ENCODE measurements at regions not wholly inside any gene's neighbourhood (a gene's known extent, or its start where the extent isn't known, plus 50 kb on each side); places are given as distances from the start of the nearest gene placed in this dataset.

DNA sequence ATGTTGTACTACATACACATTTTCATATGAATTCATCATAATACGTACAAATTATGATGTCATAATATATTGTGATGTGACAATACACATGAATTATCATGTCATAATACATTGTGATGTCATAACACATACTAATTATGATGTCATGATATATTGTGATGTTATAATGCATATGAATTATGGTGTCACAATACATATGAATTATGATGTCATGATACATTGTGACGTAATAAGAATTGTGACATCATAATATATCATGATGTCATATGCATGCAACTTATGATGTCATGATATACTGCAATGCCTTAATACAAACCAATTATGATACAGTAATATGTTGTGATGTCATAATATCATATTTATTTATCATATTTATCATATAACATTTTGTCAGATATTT lies 2074.3 kb downstream of the TP53TG3F start:
- DNase-seq (ENCODE audit: low spot score) = no peak
- Mint-ChIP-seq H3K9me3 (ENCODE audit: low read depth) (peaks cover 37% of the 10 kb centered on the region), H3K27ac (ENCODE audit: unreplicated experiment) (no peak overlapping the region), H3K36me3 (ENCODE audit: low read depth) (no peaks in the 10 kb centered on the region), H3K27me3 (ENCODE audit: low read depth) (no peaks in the 10 kb centered on the region), H3K4me1 (ENCODE audit: low read depth) (no peaks in the 10 kb centered on the region), H3K4me3 (ENCODE audit: unreplicated experiment) (no peak overlapping the region)
- TF ChIP-seq, protein P1, sequence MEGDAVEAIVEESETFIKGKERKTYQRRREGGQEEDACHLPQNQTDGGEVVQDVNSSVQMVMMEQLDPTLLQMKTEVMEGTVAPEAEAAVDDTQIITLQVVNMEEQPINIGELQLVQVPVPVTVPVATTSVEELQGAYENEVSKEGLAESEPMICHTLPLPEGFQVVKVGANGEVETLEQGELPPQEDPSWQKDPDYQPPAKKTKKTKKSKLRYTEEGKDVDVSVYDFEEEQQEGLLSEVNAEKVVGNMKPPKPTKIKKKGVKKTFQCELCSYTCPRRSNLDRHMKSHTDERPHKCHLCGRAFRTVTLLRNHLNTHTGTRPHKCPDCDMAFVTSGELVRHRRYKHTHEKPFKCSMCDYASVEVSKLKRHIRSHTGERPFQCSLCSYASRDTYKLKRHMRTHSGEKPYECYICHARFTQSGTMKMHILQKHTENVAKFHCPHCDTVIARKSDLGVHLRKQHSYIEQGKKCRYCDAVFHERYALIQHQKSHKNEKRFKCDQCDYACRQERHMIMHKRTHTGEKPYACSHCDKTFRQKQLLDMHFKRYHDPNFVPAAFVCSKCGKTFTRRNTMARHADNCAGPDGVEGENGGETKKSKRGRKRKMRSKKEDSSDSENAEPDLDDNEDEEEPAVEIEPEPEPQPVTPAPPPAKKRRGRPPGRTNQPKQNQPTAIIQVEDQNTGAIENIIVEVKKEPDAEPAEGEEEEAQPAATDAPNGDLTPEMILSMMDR (IDR thresholded peaks at IDR 0.05) = no peak

DNA sequence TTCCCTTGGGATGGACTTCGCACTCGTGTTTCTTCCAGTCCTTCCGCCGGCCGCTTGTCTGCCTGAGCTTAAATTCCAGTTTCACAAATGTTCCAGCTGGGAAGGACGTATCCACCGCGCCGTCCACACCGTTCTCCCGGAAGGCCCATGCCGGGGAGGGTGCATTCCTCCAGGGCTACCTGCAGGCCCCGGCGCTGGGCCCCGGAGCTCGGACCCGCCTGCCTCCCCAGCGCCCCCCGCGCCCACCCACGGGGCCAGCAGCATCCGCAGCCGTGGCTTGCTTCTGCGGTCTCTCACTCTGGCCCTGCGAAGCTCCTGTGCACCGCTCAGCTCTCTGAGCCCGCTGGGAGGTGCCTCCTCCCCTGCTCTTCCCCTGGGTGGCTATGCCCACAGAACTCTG lies 2084.1 kb downstream of the TP53TG3F start:
- TF ChIP-seq, protein P1 (IDR thresholded peaks at IDR 0.05) = no peak
- DNase-seq (ENCODE audit: low spot score) = no peak
- H3K4me1 Mint-ChIP-seq (ENCODE audit: low read depth) = no peaks in the 10 kb centered on the region
- no peak overlapping the region for H3K27ac Mint-ChIP-seq (ENCODE audit: unreplicated experiment)
- H3K36me3 Mint-ChIP-seq (ENCODE audit: low read depth) = no peaks in the 10 kb centered on the region
- no peaks in the 10 kb centered on the region for H3K27me3 Mint-ChIP-seq (ENCODE audit: low read depth)
- H3K9me3 Mint-ChIP-seq (ENCODE audit: low read depth) = peaks cover 38% of the 10 kb centered on the region
- H3K4me3 Mint-ChIP-seq (ENCODE audit: unreplicated experiment) = no peak overlapping the region

DNA sequence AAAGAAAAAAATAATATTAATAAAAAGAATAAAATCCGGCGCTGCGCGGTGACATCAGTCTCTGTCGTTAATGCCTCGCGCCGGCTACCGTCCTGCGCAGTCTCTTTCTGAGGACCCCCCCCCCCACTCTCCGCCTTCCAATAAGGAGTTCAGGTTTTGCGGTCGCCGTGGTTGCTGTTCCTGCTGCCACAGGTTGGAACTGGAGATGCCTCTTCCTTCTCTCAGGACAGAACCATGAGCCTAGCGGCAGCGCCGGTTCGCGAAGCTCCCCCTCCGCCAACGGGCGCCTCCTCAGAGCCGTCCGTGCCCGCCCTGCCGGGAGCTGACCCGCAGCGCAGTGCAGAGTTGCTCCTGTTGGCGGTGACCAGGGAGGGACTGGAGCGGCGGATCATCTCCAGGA lies 2093.4 kb downstream of the TP53TG3F start:
- peaks cover 37% of the 10 kb centered on the region for H3K9me3 Mint-ChIP-seq (ENCODE audit: low read depth)
- H3K4me1 Mint-ChIP-seq (ENCODE audit: low read depth) = no peaks in the 10 kb centered on the region
- TF ChIP-seq, protein P1 (IDR thresholded peaks at IDR 0.05) = no peak
- H3K27ac Mint-ChIP-seq (ENCODE audit: unreplicated experiment) = no peak overlapping the region
- H3K4me3 Mint-ChIP-seq (ENCODE audit: unreplicated experiment) = no peak overlapping the region
- no peaks in the 10 kb centered on the region for H3K36me3 Mint-ChIP-seq (ENCODE audit: low read depth)
- H3K27me3 Mint-ChIP-seq (ENCODE audit: low read depth) = no peaks in the 10 kb centered on the region
- DNase-seq (ENCODE audit: low spot score) = no peak

DNA sequence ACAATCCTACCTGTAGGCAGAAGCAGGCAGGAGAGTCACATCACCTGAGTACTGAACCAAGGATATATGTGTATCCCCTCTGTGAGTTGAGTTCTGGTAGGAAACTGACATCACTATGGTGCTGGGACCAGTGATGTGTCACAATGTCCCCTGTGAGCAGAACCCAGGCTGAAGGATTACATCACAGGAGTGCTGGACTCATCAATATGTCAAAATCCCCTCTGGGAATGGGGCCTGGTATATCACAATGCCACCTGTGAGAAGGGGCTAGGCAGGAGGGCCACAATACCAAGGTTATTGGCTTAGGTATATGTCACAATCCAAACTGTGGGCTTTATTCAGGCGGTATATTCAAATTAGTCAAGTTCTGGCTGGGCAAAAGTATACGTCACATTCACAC lies 2098.3 kb downstream of the TP53TG3F start:
- Mint-ChIP-seq H3K4me1 (ENCODE audit: low read depth) (no peaks in the 10 kb centered on the region), H3K4me3 (ENCODE audit: unreplicated experiment) (no peak overlapping the region), H3K9me3 (ENCODE audit: low read depth) (peaks cover 64% of the 10 kb centered on the region), H3K27me3 (ENCODE audit: low read depth) (no peaks in the 10 kb centered on the region), H3K27ac (ENCODE audit: unreplicated experiment) (no peak overlapping the region), H3K36me3 (ENCODE audit: low read depth) (no peaks in the 10 kb centered on the region)
- no peak for DNase-seq (ENCODE audit: low spot score)
- TF ChIP-seq, protein P1 (IDR thresholded peaks at IDR 0.05) = no peak

DNA sequence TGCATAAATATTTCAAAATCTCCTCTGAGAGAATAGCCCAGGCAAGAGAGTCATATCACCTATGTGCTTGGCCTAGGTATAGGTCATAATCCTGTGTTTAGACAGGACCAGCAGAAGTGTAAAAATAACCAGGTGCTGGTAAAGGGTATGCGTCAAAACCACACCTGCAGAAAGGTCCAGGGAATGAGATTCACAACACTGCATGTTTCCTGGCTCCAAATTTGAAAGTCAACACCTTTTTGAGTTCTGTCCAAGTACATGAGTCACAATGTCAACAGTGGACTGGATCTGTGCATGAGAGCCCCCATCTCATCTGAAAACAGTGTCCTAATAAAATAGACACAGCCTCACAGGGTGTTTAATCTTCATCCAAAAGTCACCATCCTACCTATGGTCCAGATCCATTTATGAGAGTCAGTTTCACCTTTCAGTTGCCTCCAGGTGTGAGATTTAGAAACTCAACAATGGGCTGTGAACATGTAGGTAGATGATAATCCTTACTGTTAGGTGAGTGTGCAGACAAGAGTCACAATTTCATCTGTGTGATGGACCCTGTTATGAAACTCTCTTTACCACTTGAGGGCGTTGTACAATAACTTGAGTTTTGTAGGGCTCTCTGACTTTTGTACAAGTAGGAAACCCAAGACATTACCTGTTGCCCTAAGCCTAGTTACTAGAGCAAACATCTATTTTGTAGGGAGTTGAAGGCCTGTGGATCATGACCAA lies 2100.7 kb downstream of the TP53TG3F start:
- Mint-ChIP-seq H3K36me3 (ENCODE audit: low read depth) (no peaks in the 10 kb centered on the region), H3K9me3 (ENCODE audit: low read depth) (peaks cover 60% of the 10 kb centered on the region)
- TF ChIP-seq, protein P1 (IDR thresholded peaks at IDR 0.05) = no peak

More for the DNA sequence above, 2100.7 kb downstream of the TP53TG3F start:
- DNase-seq (ENCODE audit: low spot score) = no peak
- H3K4me3 Mint-ChIP-seq (ENCODE audit: unreplicated experiment) = no peak overlapping the region
- no peak overlapping the region for H3K27ac Mint-ChIP-seq (ENCODE audit: unreplicated experiment)
- no peaks in the 10 kb centered on the region for H3K4me1 Mint-ChIP-seq (ENCODE audit: low read depth)
- no peaks in the 10 kb centered on the region for H3K27me3 Mint-ChIP-seq (ENCODE audit: low read depth)

Measured in chondrocyte (in vitro differentiated cells).